Tibial nerve (tissue), 4 donors: ENCODE measurements at regions not wholly inside any gene's neighbourhood (a gene's known extent, or its start where the extent isn't known, plus 50 kb on each side); places are given as distances from the start of the nearest gene placed in this dataset.

Source experiments
- CTCF ChIP-seq, 5 experiments: fragments of 200-600 bp in 3 of 5; fragments of 450-650 bp in 2 of 5; sonication (generic) in 3 of 5; IDR thresholded peaks; one replicate each; pipeline ENCODE4 v1.5.1; 2016 to 2019; ENCODE audit warnings: antibody characterized with exemption in 5 of 5, mild to moderate bottlenecking in 3 of 5, moderate library complexity in 2 of 5
- EP300 ChIP-seq, 2 donors: sonication (generic); formaldehyde crosslinking; IDR thresholded peaks; one replicate each; pipeline ENCODE4 v1.6.1; 2017; ENCODE audit warnings: antibody characterized with exemption in 2 of 2, mild to moderate bottlenecking in 1 of 2
- POLR2A ChIP-seq, 2 donors: fragments of 450-650 bp; IDR thresholded peaks; one replicate each; pipeline ENCODE4 v1.6.1; 2017; ENCODE audit warnings: antibody characterized with exemption in 2 of 2, mild to moderate bottlenecking in 2 of 2, moderate library complexity in 2 of 2

- no peak for TF ChIP-seq CTCF (IDR thresholded peaks at IDR 0.05)
- TF ChIP-seq POLR2A (IDR thresholded peaks at IDR 0.05), result no peak
- no peak for TF ChIP-seq EP300 (IDR thresholded peaks at IDR 0.05)
Measured at GRCh38 chr6:18675881-18676280, 288.7 kb downstream of the RNF144B start.
